SW 1271 (cell line): ENCODE measurements at regions not wholly inside any gene's neighbourhood (a gene's known extent, or its start where the extent isn't known, plus 50 kb on each side); places are given as distances from the start of the nearest gene placed in this dataset.

Source experiments
- DNase-seq, 2 experiments: peaks; one replicate each; lab custom pipeline; 2025; lab: John Stamatoyannopoulos, UW

GRCh38 chr19:29372461-29372860 is 153.3 kb upstream of the VSTM2B start:
- DNase-seq = no peak

GRCh38 chr19:29372921-29373797 is 152.6 kb upstream of the VSTM2B start:
- DNase-seq = no peak

GRCh38 chr19:29375429-29376119 is 150.2 kb upstream of the VSTM2B start:
- DNase-seq = no peak

- no peak for DNase-seq
These were observed 148.9 kb upstream of the VSTM2B start for GRCh38 chr19:29376855-29377354.

GRCh38 chr19:29378126-29378525 is 147.7 kb upstream of the VSTM2B start:
- DNase-seq = no peak

- DNase-seq = no peak
These were observed 147.2 kb upstream of the VSTM2B start for GRCh38 chr19:29378543-29379080.

- DNase-seq = no peak
These were observed 146.4 kb upstream of the VSTM2B start for GRCh38 chr19:29379257-29380021.

GRCh38 chr19:29380581-29380980 is 145.2 kb upstream of the VSTM2B start:
- DNase-seq = no peak

GRCh38 chr19:29381353-29382203 is 144.2 kb upstream of the VSTM2B start:
- DNase-seq = no peak

- DNase-seq = no peak
These were observed 142.1 kb upstream of the VSTM2B start for GRCh38 chr19:29383696-29384095.

- no peak for DNase-seq
These were observed 141.1 kb upstream of the VSTM2B start for GRCh38 chr19:29384656-29385055.

GRCh38 chr19:29385191-29385795 is 140.5 kb upstream of the VSTM2B start:
- no peak for DNase-seq

GRCh38 chr19:29386970-29387369 is 138.8 kb upstream of the VSTM2B start:
- no peak for DNase-seq

GRCh38 chr19:29387586-29387985 is 138.2 kb upstream of the VSTM2B start:
- no peak for DNase-seq

GRCh38 chr19:29389495-29389894 is 136.3 kb upstream of the VSTM2B start:
- no peak for DNase-seq

GRCh38 chr19:29390742-29391141 is 135.1 kb upstream of the VSTM2B start:
- no peak for DNase-seq

- DNase-seq = peak in 1 of 2 experiments; percentile 20
These were observed 131.8 kb upstream of the VSTM2B start for GRCh38 chr19:29393915-29394460.

- DNase-seq = no peak
These were observed 130.6 kb upstream of the VSTM2B start for GRCh38 chr19:29395111-29395733.

GRCh38 chr19:29395734-29396414 is 129.9 kb upstream of the VSTM2B start:
- DNase-seq = no peak
